Embryonic facial prominence (tissue), 1 donor: ENCODE measurements at regions not wholly inside any gene's neighbourhood (a gene's known extent, or its start where the extent isn't known, plus 50 kb on each side); places are given as distances from the start of the nearest gene placed in this dataset.

ENCODE experiments used
- DNase-seq: peaks from one replicate; pipeline ENCODE4 v3.0.0-alpha.2; 2016; ENCODE audit errors: extremely low spot score

- no peak for DNase-seq
These were observed 437.3 kb downstream of the BRINP1 start for GRCh38 chr9:118931941-118932340.

GRCh38 chr9:118938581-118938980, 430.7 kb downstream of the BRINP1 start:
- no peak for DNase-seq

- DNase-seq, result no peak
These were observed 428.8 kb downstream of the BRINP1 start for GRCh38 chr9:118940473-118940872.

- DNase-seq, result no peak
These were observed 422.6 kb downstream of the BRINP1 start for GRCh38 chr9:118946669-118947068.

- no peak for DNase-seq
These were observed 414.4 kb downstream of the BRINP1 start for GRCh38 chr9:118954857-118955256.

GRCh38 chr9:118957585-118957984, 411.6 kb downstream of the BRINP1 start:
- DNase-seq, result no peak

GRCh38 chr9:118959366-118959765, 409.9 kb downstream of the BRINP1 start:
- DNase-seq, result no peak

GRCh38 chr9:118961857-118962256, 407.4 kb downstream of the BRINP1 start:
- DNase-seq, result no peak

GRCh38 chr9:118962426-118962825, 406.8 kb downstream of the BRINP1 start:
- DNase-seq, result no peak

GRCh38 chr9:118963674-118964073, 405.6 kb downstream of the BRINP1 start:
- DNase-seq, result no peak

GRCh38 chr9:118967901-118968300, 401.3 kb downstream of the BRINP1 start:
- no peak for DNase-seq

- no peak for DNase-seq
These were observed 393.5 kb downstream of the BRINP1 start for GRCh38 chr9:118975736-118976135.

GRCh38 chr9:118976160-118976559, 393.1 kb downstream of the BRINP1 start:
- DNase-seq, result no peak

- DNase-seq, result no peak
These were observed 384.6 kb downstream of the BRINP1 start for GRCh38 chr9:118984607-118985006.

- no peak for DNase-seq
These were observed 383.4 kb downstream of the BRINP1 start for GRCh38 chr9:118985851-118986250.

- no peak for DNase-seq
These were observed 382.1 kb downstream of the BRINP1 start for GRCh38 chr9:118987167-118987566.

GRCh38 chr9:118990949-118991348, 378.3 kb downstream of the BRINP1 start:
- no peak for DNase-seq

- DNase-seq, result no peak
These were observed 377.6 kb downstream of the BRINP1 start for GRCh38 chr9:118991366-118992285.

GRCh38 chr9:118992813-118993794, 376.1 kb downstream of the BRINP1 start:
- DNase-seq, result no peak

- no peak for DNase-seq
These were observed 375.3 kb downstream of the BRINP1 start for GRCh38 chr9:118993965-118994364.

GRCh38 chr9:119002491-119002890, 366.7 kb downstream of the BRINP1 start:
- DNase-seq, result no peak

GRCh38 chr9:119003201-119003611, 366.0 kb downstream of the BRINP1 start:
- no peak for DNase-seq
